ENCODE measurements at regions not wholly inside any gene's neighbourhood (a gene's known extent, or its start where the extent isn't known, plus 50 kb on each side); places are given as distances from the start of the nearest gene placed in this dataset.
A peak's percentile ranks its signal among the peaks of the same experiment; 100 is the strongest.

- DNase-seq (ENCODE audit: low read depth) = no peak
- TF ChIP-seq CTCF (IDR thresholded peaks at IDR 0.05; ENCODE audit: insufficient read depth, low read depth, low read length, missing control alignments) = no peak
- H3K4me3 ChIP-seq (ENCODE audit: low read length) = no peak overlapping the region
These were observed 235.4 kb downstream of the RAD51AP2 start for GRCh38 chr2:17282826-17283225.

GRCh38 chr2:17282245-17282644, 236.0 kb downstream of the RAD51AP2 start:
- no peak for DNase-seq (ENCODE audit: low read depth)
- H3K4me3 ChIP-seq (ENCODE audit: low read length) = no peak overlapping the region
- no peak for TF ChIP-seq CTCF (IDR thresholded peaks at IDR 0.05; ENCODE audit: insufficient read depth, low read depth, low read length, missing control alignments)

- no peak for DNase-seq (ENCODE audit: low read depth)
- TF ChIP-seq CTCF (IDR thresholded peaks at IDR 0.05; ENCODE audit: insufficient read depth, low read depth, low read length, missing control alignments) = no peak
- H3K4me3 ChIP-seq (ENCODE audit: low read length) = no peak overlapping the region
These were observed 242.0 kb downstream of the RAD51AP2 start for GRCh38 chr2:17276220-17276619.

- no peak overlapping the region for H3K4me3 ChIP-seq (ENCODE audit: low read length)
- no peak for DNase-seq (ENCODE audit: low read depth)
These were observed 245.4 kb downstream of the RAD51AP2 start for GRCh38 chr2:17272652-17273525.

GRCh38 chr2:17272170-17272569, 246.1 kb downstream of the RAD51AP2 start:
- DNase-seq (ENCODE audit: low read depth) = peak; percentile 93

More at GRCh38 chr2:17272652-17273525, 245.4 kb downstream of the RAD51AP2 start:
- TF ChIP-seq CTCF (IDR thresholded peaks at IDR 0.05; ENCODE audit: insufficient read depth, low read depth, low read length, missing control alignments) = no peak

GRCh38 chr2:17271416-17271815, 246.8 kb downstream of the RAD51AP2 start:
- no peak overlapping the region for H3K4me3 ChIP-seq (ENCODE audit: low read length)
- TF ChIP-seq CTCF (IDR thresholded peaks at IDR 0.05; ENCODE audit: insufficient read depth, low read depth, low read length, missing control alignments) = no peak
- DNase-seq (ENCODE audit: low read depth) = no peak

More at GRCh38 chr2:17272170-17272569, 246.1 kb downstream of the RAD51AP2 start:
- H3K4me3 ChIP-seq (ENCODE audit: low read length) = no peak overlapping the region
- no peak for TF ChIP-seq CTCF (IDR thresholded peaks at IDR 0.05; ENCODE audit: insufficient read depth, low read depth, low read length, missing control alignments)

DNA sequence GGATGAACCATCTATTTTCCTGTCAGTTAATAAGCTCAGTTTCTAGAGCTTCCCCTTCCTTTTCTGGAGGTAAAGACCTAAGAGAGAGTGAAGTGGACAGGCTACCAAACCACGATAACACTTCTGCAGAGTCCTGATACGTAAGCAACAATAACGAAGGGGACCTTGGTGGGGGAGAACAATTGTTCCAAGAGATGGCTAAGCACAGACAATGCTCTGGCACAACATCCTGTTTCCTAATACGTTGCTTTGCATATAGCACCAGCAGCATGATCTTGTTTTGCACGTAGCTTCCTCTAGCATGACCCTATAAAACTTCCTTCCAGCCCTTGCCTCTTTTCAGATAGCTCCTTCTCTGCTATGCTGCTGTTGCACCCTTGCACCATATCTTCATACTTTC, 247.3 kb downstream of the RAD51AP2 start:
- no peak for DNase-seq (ENCODE audit: low read depth)
- TF ChIP-seq CTCF (IDR thresholded peaks at IDR 0.05; ENCODE audit: insufficient read depth, low read depth, low read length, missing control alignments) = no peak

More for the DNA sequence above, 247.3 kb downstream of the RAD51AP2 start:
- no peak overlapping the region for H3K4me3 ChIP-seq (ENCODE audit: low read length)
